ENCODE measurements at regions not wholly inside any gene's neighbourhood (a gene's known extent, or its start where the extent isn't known, plus 50 kb on each side); places are given as distances from the start of the nearest gene placed in this dataset.

DNA sequence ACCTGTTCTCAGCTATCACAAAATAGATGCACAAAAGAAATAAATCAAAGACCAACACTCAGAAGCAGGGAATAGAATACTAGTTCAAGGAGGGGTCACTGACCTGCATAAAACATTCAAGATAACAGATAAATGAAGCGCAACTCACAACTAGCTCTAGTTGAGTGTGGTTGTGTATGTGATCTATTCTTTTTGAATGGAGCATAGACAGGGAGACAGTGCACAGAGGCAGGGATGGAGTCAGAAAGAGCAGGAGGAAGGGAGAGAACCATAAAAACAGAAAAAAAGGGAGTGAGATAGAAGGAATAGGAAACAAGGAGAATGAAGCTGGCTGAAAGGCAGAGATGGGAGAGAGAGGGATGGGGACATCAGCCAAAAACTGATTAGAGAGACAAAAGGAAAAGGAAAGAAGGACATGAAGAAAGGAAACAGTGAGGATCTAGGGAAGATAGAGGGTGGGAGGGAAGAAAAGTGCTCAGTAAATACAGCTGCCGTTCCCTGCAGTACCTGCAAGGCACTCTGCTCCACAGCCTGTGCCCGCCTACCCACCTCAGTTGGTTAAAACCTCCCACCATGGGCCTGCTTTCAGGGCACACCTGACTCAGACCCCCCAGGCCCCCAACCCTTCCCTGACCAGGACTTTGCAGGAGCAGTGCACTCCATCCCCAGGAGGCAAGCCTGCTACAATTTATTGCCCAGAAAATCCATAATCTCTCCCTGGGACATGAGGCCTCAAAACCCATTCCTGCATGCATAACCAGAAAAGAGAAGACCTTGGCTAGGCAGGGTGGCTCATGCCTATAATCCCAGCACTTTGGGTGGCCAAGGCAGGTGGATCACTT, 385.2 kb upstream of the POU3F1 start:
- no peak for TF ChIP-seq POLR2A (IDR thresholded peaks at IDR 0.05; ENCODE audit: low read depth, low read length)
- no peak for TF ChIP-seq POLR2AphosphoS5 (IDR thresholded peaks at IDR 0.05; ENCODE audit: low read depth, low read length)
- TF ChIP-seq POU2F2 (IDR thresholded peaks at IDR 0.05; ENCODE audit: low read depth, low read length) = no peak

Data from GM12891 (cell line).